Testis (tissue), 2 donors: ENCODE measurements at regions not wholly inside any gene's neighbourhood (a gene's known extent, or its start where the extent isn't known, plus 50 kb on each side); places are given as distances from the start of the nearest gene placed in this dataset.

Source experiments
- DNase-seq: peaks from one replicate; pipeline ENCODE4 v3.0.0-alpha.2; 2019
- H3K27ac ChIP-seq, 2 donors: fragments of 200-600 bp; sonication (generic); one replicate each; pipeline ENCODE4 v1.5.1; 2019
- H3K27me3 ChIP-seq: fragments of 200-600 bp; sonication (generic); one replicate; pipeline ENCODE4 v1.5.1; 2019
- H3K36me3 ChIP-seq: fragments of 200-600 bp; sonication (generic); one replicate; pipeline ENCODE4 v1.5.1; 2017; ENCODE audit warnings: low read depth; ENCODE audit errors: missing control alignments
- H3K4me1 ChIP-seq: fragments of 200-600 bp; sonication (generic); one replicate; pipeline ENCODE4 v1.5.1; 2019
- H3K4me3 ChIP-seq, 2 donors: fragments of 200-600 bp; sonication (generic); one replicate each; pipeline ENCODE4 v1.5.1; 2017 to 2019
- H3K9me3 ChIP-seq: fragments of 200-600 bp; sonication (generic); one replicate; pipeline ENCODE4 v1.5.1; 2017
- CTCF ChIP-seq, 3 experiments: fragments of 450-650 bp in 2 of 3; fragments of 200-600 bp in 1 of 3; sonication (generic) in 1 of 3; IDR thresholded peaks; one replicate each; pipeline ENCODE4 v1.5.1; 2016 to 2019; ENCODE audit warnings: antibody characterized with exemption in 3 of 3, mild to moderate bottlenecking in 2 of 3, moderate library complexity in 1 of 3
- POLR2A ChIP-seq: fragments of 450-650 bp; IDR thresholded peaks from one replicate; pipeline ENCODE4 v1.6.1; 2017; ENCODE audit warnings: antibody characterized with exemption, mild to moderate bottlenecking, moderate library complexity
- WGBS, 2 donors: methylation state at CpG; one replicate each; pipeline ENCODE4 v1.1.5; 2018; 5-methylcytosine and 5-hydroxymethylcytosine counted together
- intact Hi-C: fragments of 100-400 bp; cut with DNase I; formaldehyde crosslinking; loops from one replicate; pipeline ENCODE4 v1.15.1; 2023; ENCODE audit warnings: low total_unique reads

GRCh38 chr7:159263430-159263829 is 118.8 kb upstream of the VIPR2 start:
- Histone ChIP-seq H3K4me3 (no peak overlapping the region), H3K9me3 (no peaks in the 10 kb centered on the region), H3K27ac (no peak overlapping the region), H3K36me3 (no peaks in the 10 kb centered on the region), H3K4me1 (no peaks in the 10 kb centered on the region), H3K27me3 (no peaks in the 10 kb centered on the region)
- TF ChIP-seq POLR2A: no peak
- TF ChIP-seq CTCF (IDR thresholded peaks at IDR 0.05): no peak
- intact Hi-C loops: no loop called here
- DNase-seq: no peak

GRCh38 chr7:159253657-159254056 is 109.0 kb upstream of the VIPR2 start:
- no peak for DNase-seq
- H3K9me3 ChIP-seq: no peaks in the 10 kb centered on the region
- no peaks in the 10 kb centered on the region for H3K36me3 ChIP-seq
- H3K4me3 ChIP-seq: no peak overlapping the region
- no peaks in the 10 kb centered on the region for H3K27me3 ChIP-seq
- 64 to 70% methylated on average over 2 of the region's 2 CpGs for WGBS, 2 donors
- intact Hi-C loops: no loop called here
- H3K27ac ChIP-seq: no peak overlapping the region
- no peaks in the 10 kb centered on the region for H3K4me1 ChIP-seq
- TF ChIP-seq POLR2A: no peak
- TF ChIP-seq CTCF (IDR thresholded peaks at IDR 0.05): no peak

GRCh38 chr7:159250471-159250870 is 105.8 kb upstream of the VIPR2 start:
- no peak overlapping the region for H3K4me3 ChIP-seq
- no peak overlapping the region for H3K27ac ChIP-seq
- no peaks in the 10 kb centered on the region for H3K9me3 ChIP-seq
- H3K4me1 ChIP-seq: no peaks in the 10 kb centered on the region
- H3K36me3 ChIP-seq: no peaks in the 10 kb centered on the region
- no peaks in the 10 kb centered on the region for H3K27me3 ChIP-seq
- WGBS, 2 donors: 52 to 73% methylated on average over 1 of the region's 1 CpG
- intact Hi-C loops: no loop called here
- no peak for DNase-seq
- TF ChIP-seq CTCF (IDR thresholded peaks at IDR 0.05) (no peak), POLR2A (no peak)

- no peak for DNase-seq
- no peaks in the 10 kb centered on the region for H3K27me3 ChIP-seq
- WGBS, 2 donors: 45 to 50% methylated on average over 6 of the region's 6 CpGs
- no peak overlapping the region for H3K27ac ChIP-seq
- no peaks in the 10 kb centered on the region for H3K9me3 ChIP-seq
- no peaks in the 10 kb centered on the region for H3K4me1 ChIP-seq
- no peaks in the 10 kb centered on the region for H3K36me3 ChIP-seq
- H3K4me3 ChIP-seq: no peak overlapping the region
- TF ChIP-seq POLR2A: no peak
- TF ChIP-seq CTCF (IDR thresholded peaks at IDR 0.05): no peak
- intact Hi-C loops: no loop called here
These were observed 105.0 kb upstream of the VIPR2 start for GRCh38 chr7:159249671-159250070.

- Histone ChIP-seq H3K4me1 (no peaks in the 10 kb centered on the region), H3K36me3 (no peaks in the 10 kb centered on the region), H3K4me3 (no peak overlapping the region), H3K27ac (no peak overlapping the region), H3K9me3 (no peaks in the 10 kb centered on the region), H3K27me3 (no peaks in the 10 kb centered on the region)
- intact Hi-C loops: no loop called here
- WGBS, 2 donors: 83 to 88% methylated on average over 2 of the region's 2 CpGs
- no peak for TF ChIP-seq POLR2A
- no peak for TF ChIP-seq CTCF (IDR thresholded peaks at IDR 0.05)
- DNase-seq: no peak
These were observed 103.2 kb upstream of the VIPR2 start for GRCh38 chr7:159247910-159248309.
